ENCODE measurements at regions not wholly inside any gene's neighbourhood (a gene's known extent, or its start where the extent isn't known, plus 50 kb on each side); places are given as distances from the start of the nearest gene placed in this dataset.

GRCh38 chr7:155391414-155391813 lies 66.5 kb upstream of the EN2 start:
- H2BK120ac ChIP-seq (ENCODE audit: low read depth, low read length, poor library complexity, severe bottlenecking): no peak overlapping the region
- H4K8ac ChIP-seq (replicated peaks; ENCODE audit: insufficient read length, low read depth, low read length): no peak overlapping the region
- H3K79me2 ChIP-seq (ENCODE audit: insufficient read depth, low read length): no peaks in the 10 kb centered on the region
- H3K9me3 ChIP-seq (ENCODE audit: control insufficient read depth, low read depth, low read length): no peaks in the 10 kb centered on the region
- no peak overlapping the region for H3K4ac ChIP-seq (ENCODE audit: low read depth, low read length)
- H3K23me2 ChIP-seq (ENCODE audit: insufficient read length, low read depth, low read length, poor library complexity, severe bottlenecking): no peaks in the 10 kb centered on the region
- no peak for DNase-seq
- no peak overlapping the region for H2BK12ac ChIP-seq (ENCODE audit: insufficient read length, low read depth, low read length)
- H3K27ac Mint-ChIP-seq: no peak overlapping the region
- H4K5ac ChIP-seq (ENCODE audit: insufficient read length, low read depth, low read length): no peak overlapping the region
- no peaks in the 10 kb centered on the region; the same call in 1 of the 2 replicates for H3K27me3 ChIP-seq (ENCODE audit: insufficient read depth, low read length)
- H2BK5ac ChIP-seq (ENCODE audit: insufficient read length, low read length): no peak overlapping the region
- no CpG with 5 or more reads among the region's 8 CpGs for WGBS (ENCODE audit: extremely low coverage, insufficient read length, low lambda C conversion rate)
- H3K4me1 Mint-ChIP-seq: no peaks in the 10 kb centered on the region
- no peak overlapping the region for H3K14ac ChIP-seq (ENCODE audit: insufficient read depth, low read length)
- no peak overlapping the region for H2AFZ ChIP-seq (ENCODE audit: low read length)
- no peak overlapping the region for H3T11ph ChIP-seq (ENCODE audit: low read length)
- TF ChIP-seq CTCF (conservative IDR thresholded peaks at IDR 0.05): no peak
- H3K36me3 Mint-ChIP-seq (ENCODE audit: insufficient read depth in 1 of 3, low read depth in 3 of 3): no peaks in the 10 kb centered on the region; a peak in 1 of 7 replicates
- H2BK20ac ChIP-seq (ENCODE audit: low read depth, low read length, poor library complexity, severe bottlenecking): no peak overlapping the region
- H2AK5ac ChIP-seq (ENCODE audit: insufficient read length, low read length): no peak overlapping the region
- H3K56ac ChIP-seq (ENCODE audit: insufficient read length, low read depth, low read length): no peak overlapping the region
- no peaks in the 10 kb centered on the region for H3K4me1 ChIP-seq (ENCODE audit: insufficient read depth, low read length)
- H2BK15ac ChIP-seq (ENCODE audit: low read depth, low read length): no peak overlapping the region
- peaks cover 91% of the 10 kb centered on the region for H3K27me3 Mint-ChIP-seq (ENCODE audit: low read depth)
- H3K9me3 Mint-ChIP-seq: no peaks in the 10 kb centered on the region
- H3K27ac ChIP-seq (ENCODE audit: insufficient read length, low read depth, low read length): no peak overlapping the region
- H3K79me1 ChIP-seq (ENCODE audit: insufficient read depth, low read depth, low read length, poor library complexity, severe bottlenecking): no peaks in the 10 kb centered on the region
- H3K4me2 ChIP-seq (ENCODE audit: insufficient read depth, insufficient read length, low read length): no peak overlapping the region
- H4K20me1 ChIP-seq (ENCODE audit: control insufficient read depth, insufficient read depth, insufficient read length): no peaks in the 10 kb centered on the region
- H3K23ac ChIP-seq (ENCODE audit: insufficient read length, low read depth, low read length): no peak overlapping the region
- no peak overlapping the region for H4K91ac ChIP-seq (ENCODE audit: insufficient read length, low read depth, low read length)
- no peak overlapping the region for H3K18ac ChIP-seq (ENCODE audit: insufficient read length, low read depth, low read length)
- no peak overlapping the region for H3K9ac ChIP-seq (ENCODE audit: extremely low read depth, insufficient read length, low read length)
- no peak overlapping the region for H3K4me3 Mint-ChIP-seq

Data from H9 (cell line).